ENCODE measurements at regions not wholly inside any gene's neighbourhood (a gene's known extent, or its start where the extent isn't known, plus 50 kb on each side); places are given as distances from the start of the nearest gene placed in this dataset.

GRCh38 chr7:27375958-27376357 lies 133.4 kb downstream of the EVX1 start:
- Histone ChIP-seq H3K9me3 (no peaks in the 10 kb centered on the region), H3K4me3 (no peak overlapping the region), H3K36me3 (no peaks in the 10 kb centered on the region), H3K27ac (no peak overlapping the region), H3K4me1 (no peaks in the 10 kb centered on the region), H3K27me3 (no peaks in the 10 kb centered on the region)
- TF ChIP-seq, protein P1, sequence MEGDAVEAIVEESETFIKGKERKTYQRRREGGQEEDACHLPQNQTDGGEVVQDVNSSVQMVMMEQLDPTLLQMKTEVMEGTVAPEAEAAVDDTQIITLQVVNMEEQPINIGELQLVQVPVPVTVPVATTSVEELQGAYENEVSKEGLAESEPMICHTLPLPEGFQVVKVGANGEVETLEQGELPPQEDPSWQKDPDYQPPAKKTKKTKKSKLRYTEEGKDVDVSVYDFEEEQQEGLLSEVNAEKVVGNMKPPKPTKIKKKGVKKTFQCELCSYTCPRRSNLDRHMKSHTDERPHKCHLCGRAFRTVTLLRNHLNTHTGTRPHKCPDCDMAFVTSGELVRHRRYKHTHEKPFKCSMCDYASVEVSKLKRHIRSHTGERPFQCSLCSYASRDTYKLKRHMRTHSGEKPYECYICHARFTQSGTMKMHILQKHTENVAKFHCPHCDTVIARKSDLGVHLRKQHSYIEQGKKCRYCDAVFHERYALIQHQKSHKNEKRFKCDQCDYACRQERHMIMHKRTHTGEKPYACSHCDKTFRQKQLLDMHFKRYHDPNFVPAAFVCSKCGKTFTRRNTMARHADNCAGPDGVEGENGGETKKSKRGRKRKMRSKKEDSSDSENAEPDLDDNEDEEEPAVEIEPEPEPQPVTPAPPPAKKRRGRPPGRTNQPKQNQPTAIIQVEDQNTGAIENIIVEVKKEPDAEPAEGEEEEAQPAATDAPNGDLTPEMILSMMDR (IDR thresholded peaks at IDR 0.05): no peak
- no peak for DNase-seq (ENCODE audit: low spot score in 2 of 2)
- intact Hi-C loops (cut with DNase I): no loop called here

- no peak overlapping the region for H3K4me3 ChIP-seq
- no peaks in the 10 kb centered on the region for H3K36me3 ChIP-seq
- TF ChIP-seq, protein P1 (IDR thresholded peaks at IDR 0.05): no peak
- no peak for DNase-seq (ENCODE audit: low spot score in 2 of 2)
- H3K27ac ChIP-seq: no peak overlapping the region
- H3K4me1 ChIP-seq: no peaks in the 10 kb centered on the region
- H3K9me3 ChIP-seq: no peaks in the 10 kb centered on the region
- no peaks in the 10 kb centered on the region for H3K27me3 ChIP-seq
- intact Hi-C loops (cut with DNase I): no loop called here
Measured at GRCh38 chr7:27377988-27378387, 135.4 kb downstream of the EVX1 start.

- Histone ChIP-seq H3K27ac (no peak overlapping the region), H3K4me3 (no peak overlapping the region), H3K36me3 (no peaks in the 10 kb centered on the region), H3K27me3 (no peaks in the 10 kb centered on the region), H3K9me3 (no peaks in the 10 kb centered on the region), H3K4me1 (no peaks in the 10 kb centered on the region)
- DNase-seq (ENCODE audit: low spot score in 2 of 2): no peak
- TF ChIP-seq, protein P1 (IDR thresholded peaks at IDR 0.05): no peak
- intact Hi-C loops (cut with DNase I): no loop called here
Measured at GRCh38 chr7:27382307-27382706, 139.7 kb downstream of the EVX1 start.

- Histone ChIP-seq H3K27ac (no peak overlapping the region), H3K36me3 (no peaks in the 10 kb centered on the region), H3K27me3 (no peaks in the 10 kb centered on the region), H3K4me3 (no peak overlapping the region), H3K9me3 (no peaks in the 10 kb centered on the region), H3K4me1 (no peaks in the 10 kb centered on the region)
- TF ChIP-seq, protein P1 (IDR thresholded peaks at IDR 0.05): no peak
- intact Hi-C loops (cut with DNase I): no loop called here
- DNase-seq (ENCODE audit: low spot score in 2 of 2): no peak
Measured at GRCh38 chr7:27386581-27386980, 144.0 kb downstream of the EVX1 start.

DNA sequence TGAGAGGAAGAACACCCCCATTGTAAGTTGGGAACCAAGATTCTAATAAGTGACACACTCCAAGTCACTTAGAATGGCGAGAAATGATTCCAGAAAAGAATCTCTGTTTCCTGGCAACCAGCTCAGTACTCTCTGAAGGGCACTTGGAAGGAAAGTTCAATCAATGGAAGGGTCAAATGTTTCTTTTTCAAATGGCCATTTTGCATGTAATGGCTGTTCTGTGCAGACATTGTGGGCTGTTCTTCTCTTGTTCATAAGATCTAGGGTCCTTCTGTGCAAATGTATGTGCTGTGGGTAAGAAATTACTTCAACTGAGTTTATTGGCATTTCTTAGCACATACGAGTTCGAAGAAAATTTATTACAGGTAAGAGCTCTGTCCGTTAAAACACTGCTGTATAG lies 145.3 kb downstream of the EVX1 start:
- no peaks in the 10 kb centered on the region for H3K9me3 ChIP-seq
- H3K4me1 ChIP-seq: no peaks in the 10 kb centered on the region
- no peak for DNase-seq (ENCODE audit: low spot score in 2 of 2)
- H3K27me3 ChIP-seq: no peaks in the 10 kb centered on the region
- no peak overlapping the region for H3K4me3 ChIP-seq
- TF ChIP-seq, protein P1 (IDR thresholded peaks at IDR 0.05): no peak
- intact Hi-C loops (cut with DNase I): no loop called here
- H3K36me3 ChIP-seq: no peaks in the 10 kb centered on the region
- H3K27ac ChIP-seq: no peak overlapping the region

- no peaks in the 10 kb centered on the region for H3K27me3 ChIP-seq
- DNase-seq (ENCODE audit: low spot score in 2 of 2): no peak
- intact Hi-C loops (cut with DNase I): no loop called here
- H3K36me3 ChIP-seq: no peaks in the 10 kb centered on the region
- no peaks in the 10 kb centered on the region for H3K4me1 ChIP-seq
- no peak overlapping the region for H3K27ac ChIP-seq
- H3K9me3 ChIP-seq: no peaks in the 10 kb centered on the region
- H3K4me3 ChIP-seq: no peak overlapping the region
- TF ChIP-seq, protein P1 (IDR thresholded peaks at IDR 0.05): no peak
Measured at GRCh38 chr7:27388561-27388960, 146.0 kb downstream of the EVX1 start.
